DOHH2 (cell line): ENCODE measurements at regions not wholly inside any gene's neighbourhood (a gene's known extent, or its start where the extent isn't known, plus 50 kb on each side); places are given as distances from the start of the nearest gene placed in this dataset.

Experiments
- CTCF ChIP-seq: fragments of 200-600 bp; sonication (generic); IDR thresholded peaks from one replicate; pipeline ENCODE4 v1.5.1; 2014; ENCODE audit warnings: antibody characterized with exemption, mild to moderate bottlenecking, low read depth, low read length; ENCODE audit not compliant: poor library complexity, severe bottlenecking
- EZH2phosphoT487 ChIP-seq: fragments of 200-600 bp; sonication (generic); IDR thresholded peaks from 2 replicates; pipeline ENCODE4 v1.6.1; 2017; ENCODE audit warnings: borderline replicate concordance, mild to moderate bottlenecking, antibody characterized with exemption, low read length, moderate library complexity, mixed read lengths

DNA sequence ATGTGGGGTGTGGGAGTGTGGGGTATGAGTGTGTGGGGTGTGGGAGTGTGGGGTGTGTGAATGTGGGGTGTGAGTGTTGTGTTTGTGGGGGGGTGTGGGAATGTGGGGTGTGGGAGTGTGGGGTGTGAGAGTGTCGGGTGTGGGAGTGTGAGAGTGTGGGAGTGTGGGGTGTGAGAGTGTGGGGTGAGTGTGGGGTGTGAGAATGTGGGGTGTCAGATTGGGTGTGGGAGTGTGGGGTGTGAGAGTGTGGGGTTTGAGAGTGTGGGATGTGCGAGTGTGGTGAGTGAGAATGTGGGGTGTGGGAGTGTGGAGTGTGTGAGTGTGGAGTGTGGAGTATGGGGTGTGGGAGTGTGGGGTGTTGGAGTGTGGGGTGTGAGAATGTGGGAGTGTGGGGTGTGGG is 50.1 kb upstream of the EN2 start:
- TF ChIP-seq CTCF (no peak), EZH2phosphoT487 (no peak)
